H54 (cell line): ENCODE measurements at regions not wholly inside any gene's neighbourhood (a gene's known extent, or its start where the extent isn't known, plus 50 kb on each side); places are given as distances from the start of the nearest gene placed in this dataset.

Source experiments
- DNase-seq: peaks from one replicate; pipeline ENCODE4 v3.0.0; 2011; ENCODE audit warnings: low spot score, mixed read lengths; ENCODE audit not compliant: insufficient read length
- FAIRE-seq: peaks from 3 replicates; lab custom pipeline; 2011; peaks lifted over from hg19 to GRCh38; lab: Jason Lieb, UNC
- POLR2A ChIP-seq: IDR thresholded peaks from 2 replicates; pipeline ENCODE4 v1.6.1; 2011; ENCODE audit warnings: low read depth, mild to moderate bottlenecking, low read length

DNA sequence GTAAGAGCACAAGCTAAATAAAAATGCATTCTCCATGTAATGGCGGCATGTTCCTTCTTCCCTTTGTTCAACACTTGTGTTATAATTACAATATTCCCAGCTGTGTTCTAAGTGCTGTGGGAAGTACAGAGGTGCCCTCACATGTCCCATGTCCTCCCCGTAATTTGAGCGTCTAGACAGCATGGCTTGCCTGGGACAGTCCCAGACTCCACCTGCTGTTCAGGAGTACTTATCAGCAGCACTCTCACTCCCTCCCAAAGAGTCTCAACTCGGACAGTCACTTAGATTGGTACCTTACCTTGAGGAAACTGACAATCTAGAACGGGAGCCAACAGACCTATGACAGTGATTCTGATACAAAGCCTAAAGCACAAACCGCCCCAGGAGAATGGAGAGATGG lies 370.5 kb downstream of the EIPR1 start:
- FAIRE-seq: no peak
- DNase-seq: no peak
- TF ChIP-seq POLR2A: no peak

GRCh38 chr2:3005859-3006501 lies 371.6 kb downstream of the EIPR1 start:
- FAIRE-seq (no peak), DNase-seq (no peak)
- TF ChIP-seq POLR2A: no peak

DNA sequence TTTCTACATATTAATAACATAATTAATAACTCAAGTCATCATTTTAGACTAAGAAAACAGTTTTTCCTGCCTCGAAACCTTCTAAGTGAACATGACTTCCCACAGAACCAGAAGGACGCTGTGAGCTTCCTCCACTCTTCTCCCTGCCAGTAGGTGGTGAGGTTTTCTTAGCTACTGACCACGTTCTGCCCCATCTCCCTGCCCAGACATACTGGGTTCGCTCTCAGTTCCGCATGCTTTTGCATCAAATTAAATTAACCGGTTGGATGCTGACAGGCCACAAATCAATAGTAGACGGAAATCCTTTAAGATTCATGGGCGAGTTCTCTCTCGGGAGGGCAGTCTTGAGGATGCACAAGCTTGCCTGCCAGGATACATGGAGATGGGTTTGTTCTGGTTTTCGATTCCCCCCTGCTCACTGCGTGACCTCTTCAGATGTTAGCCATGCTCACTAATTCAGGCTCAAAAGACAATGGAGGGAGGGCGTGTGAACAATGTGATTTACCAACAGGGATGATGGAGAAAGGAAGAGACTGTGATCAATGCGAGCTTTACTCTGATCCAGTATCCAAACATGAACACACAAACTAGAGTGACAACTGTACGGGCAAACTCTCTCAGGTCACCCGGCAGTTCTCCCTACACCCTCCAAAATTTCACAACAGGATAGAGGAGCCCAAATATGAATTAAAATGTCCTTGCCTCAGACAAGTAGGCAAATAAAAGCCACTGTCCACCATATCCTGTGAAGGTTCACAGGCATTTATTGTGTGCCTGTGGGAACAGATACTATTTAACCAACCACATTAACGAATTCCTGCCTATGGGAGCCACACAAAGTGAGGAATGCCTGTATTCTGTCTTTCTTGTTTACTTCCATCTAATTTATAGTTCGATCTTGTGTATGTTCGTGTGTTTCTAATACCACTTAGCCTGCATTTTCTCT lies 375.7 kb downstream of the EIPR1 start:
- DNase-seq (no peak), FAIRE-seq (no peak)
- TF ChIP-seq POLR2A: no peak

DNA sequence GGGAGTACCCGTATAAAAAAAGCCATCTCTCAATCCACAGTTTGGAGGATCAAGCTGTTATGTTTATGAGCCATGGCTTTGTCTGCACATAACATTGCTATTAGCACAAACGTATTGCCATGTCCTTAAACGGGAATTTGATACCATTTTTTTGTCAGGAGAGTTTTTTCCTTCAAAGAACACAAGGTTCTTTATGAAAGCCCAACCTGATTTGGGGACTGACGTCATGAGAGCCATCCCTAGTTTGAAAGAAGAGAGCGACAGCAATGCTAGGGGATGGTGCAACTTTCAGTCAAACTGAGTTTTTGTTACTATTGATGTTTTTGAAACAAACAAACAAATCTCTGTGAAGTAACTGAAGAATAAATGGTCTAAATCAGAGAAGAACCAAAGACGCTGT lies 376.6 kb downstream of the EIPR1 start:
- DNase-seq: no peak
- no peak for TF ChIP-seq POLR2A
- no peak for FAIRE-seq

- no peak for TF ChIP-seq POLR2A
- no peak for FAIRE-seq
- DNase-seq: no peak
Measured at GRCh38 chr2:3000125-3000524, 377.5 kb downstream of the EIPR1 start.

DNA sequence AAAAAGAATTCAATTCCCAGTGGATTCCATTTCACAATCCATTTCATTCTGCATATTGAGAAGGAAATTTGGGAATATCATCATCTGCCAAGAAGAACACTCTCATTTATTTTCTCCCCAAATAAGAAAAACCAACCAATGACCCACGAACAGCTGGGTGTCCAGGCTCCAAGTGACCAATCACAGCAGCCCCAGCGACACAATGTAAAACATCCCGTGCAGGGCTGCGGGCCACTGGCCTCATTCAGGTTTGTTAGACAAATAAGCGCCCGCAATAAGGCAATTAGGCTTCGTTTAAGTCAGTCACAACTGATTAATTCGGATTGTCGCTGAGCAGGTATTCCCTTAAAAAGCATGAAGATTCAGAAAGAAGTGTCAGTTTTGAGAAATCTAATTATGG lies 378.6 kb downstream of the EIPR1 start:
- DNase-seq (no peak), FAIRE-seq (no peak)
- no peak for TF ChIP-seq POLR2A

GRCh38 chr2:2993172-2993692 lies 384.4 kb downstream of the EIPR1 start:
- no peak for DNase-seq
- no peak for FAIRE-seq
- TF ChIP-seq POLR2A: no peak

DNA sequence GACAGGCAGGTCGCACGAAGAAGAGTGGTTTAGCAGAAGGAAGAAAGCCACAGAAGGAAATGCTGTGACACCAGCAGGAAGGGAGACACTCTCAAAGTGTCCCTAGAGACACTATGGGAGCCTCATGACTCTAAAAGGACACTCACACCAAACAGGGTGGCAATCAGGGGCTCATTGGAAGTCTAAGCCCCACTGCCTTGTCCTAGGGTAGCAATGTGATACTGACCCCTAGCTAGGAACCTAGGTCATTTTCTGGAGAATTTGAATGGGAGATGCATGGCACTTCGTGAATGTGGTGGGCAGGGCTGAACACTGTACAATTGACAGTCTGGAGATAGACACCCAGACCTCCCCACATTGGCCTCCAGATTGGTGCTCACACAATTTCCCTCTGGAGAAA lies 385.0 kb downstream of the EIPR1 start:
- FAIRE-seq: no peak
- no peak for DNase-seq
- no peak for TF ChIP-seq POLR2A

DNA sequence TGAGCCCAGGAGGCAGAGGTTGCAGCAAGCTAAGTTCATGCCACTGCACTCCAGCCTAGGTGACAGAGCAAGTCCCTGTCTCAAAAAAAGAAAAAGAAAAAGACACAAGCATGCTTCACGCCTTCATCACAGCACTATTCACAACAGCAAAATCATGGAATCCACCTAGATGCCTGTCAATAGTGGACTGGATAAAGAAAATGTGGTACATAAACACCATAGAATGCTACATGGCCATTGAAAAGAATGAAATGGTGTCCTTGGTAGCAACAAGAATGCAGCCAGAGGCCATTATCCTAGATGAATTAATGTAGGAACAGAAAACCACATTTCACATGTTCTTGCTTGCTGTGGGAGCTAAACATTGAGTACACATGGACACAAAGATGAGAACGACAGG lies 392.6 kb downstream of the EIPR1 start:
- no peak for TF ChIP-seq POLR2A
- DNase-seq (no peak), FAIRE-seq (no peak)

DNA sequence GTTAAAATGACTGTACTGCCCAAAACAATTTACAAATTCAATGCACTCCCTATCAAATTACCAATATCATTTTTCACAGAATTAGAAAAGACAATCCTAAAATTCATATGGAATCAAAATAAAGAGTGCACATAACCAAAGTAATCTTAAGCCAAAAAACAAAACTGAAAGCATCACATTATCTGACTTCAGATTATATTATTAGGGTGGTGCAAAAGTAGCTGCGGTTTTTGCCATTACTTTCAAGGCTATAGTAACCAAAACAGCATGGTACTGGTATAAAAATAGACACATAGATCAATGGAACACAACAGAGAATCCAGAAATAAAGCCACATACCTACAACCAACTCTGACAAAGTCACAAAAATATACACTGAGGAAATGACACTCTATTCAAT lies 396.6 kb downstream of the EIPR1 start:
- no peak for TF ChIP-seq POLR2A
- FAIRE-seq (no peak), DNase-seq (no peak)

DNA sequence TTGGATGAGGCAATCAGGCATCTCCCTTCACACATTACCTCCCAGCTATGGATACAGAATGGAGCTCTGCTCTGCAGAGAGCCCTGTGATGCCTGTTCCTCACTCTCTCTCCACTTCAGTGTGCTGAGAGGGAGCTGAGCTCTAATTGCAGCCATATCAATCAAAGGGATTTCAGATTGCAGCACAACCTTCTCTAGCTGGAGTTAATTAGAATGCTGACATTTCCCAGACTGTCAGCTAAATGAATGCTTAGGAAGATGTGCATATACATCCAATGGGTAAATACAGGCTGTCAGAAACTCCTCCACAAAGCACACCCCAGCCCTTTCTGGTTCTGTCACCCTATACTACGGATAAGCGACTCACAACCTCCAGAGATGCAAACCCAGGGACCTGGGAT lies 402.6 kb downstream of the EIPR1 start:
- FAIRE-seq (no peak), DNase-seq (no peak)
- no peak for TF ChIP-seq POLR2A

DNA sequence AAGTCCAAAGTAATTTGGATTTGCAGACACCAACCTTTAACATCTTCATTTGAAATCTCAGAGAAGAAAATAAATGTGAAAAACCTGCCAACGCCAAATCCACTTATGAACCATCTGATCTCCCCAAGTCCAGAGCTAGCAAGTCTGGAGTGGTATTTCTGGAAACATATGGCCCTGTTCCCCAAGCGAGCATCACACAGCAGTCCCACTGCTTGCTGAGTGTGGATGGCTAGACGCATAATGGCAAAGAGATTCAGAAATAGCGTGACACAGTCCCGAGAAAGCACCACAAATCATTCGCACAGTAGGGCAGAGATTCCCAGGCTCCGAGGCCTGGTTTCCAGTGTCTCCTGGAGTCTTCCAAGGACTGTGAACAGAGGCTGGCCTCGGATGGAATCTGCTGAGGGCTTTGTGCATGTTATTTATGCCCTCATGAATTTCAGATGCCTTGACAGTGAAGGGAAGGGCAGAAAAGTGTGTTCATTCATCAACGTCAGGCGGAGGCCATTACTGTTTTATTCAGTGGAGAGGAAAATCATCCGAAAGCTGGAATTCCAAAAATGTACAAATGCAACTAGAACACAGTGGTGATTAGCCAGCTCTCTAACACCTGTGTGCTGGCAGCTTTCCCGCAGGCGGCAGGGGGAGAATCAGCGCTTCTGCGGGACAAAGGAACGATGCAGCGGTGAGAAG lies 417.0 kb downstream of the EIPR1 start:
- FAIRE-seq (no peak), DNase-seq (no peak)
- TF ChIP-seq POLR2A: no peak

- TF ChIP-seq POLR2A: no peak
- FAIRE-seq (no peak), DNase-seq (no peak)
Measured at GRCh38 chr2:2950403-2950952, 427.1 kb downstream of the EIPR1 start.

DNA sequence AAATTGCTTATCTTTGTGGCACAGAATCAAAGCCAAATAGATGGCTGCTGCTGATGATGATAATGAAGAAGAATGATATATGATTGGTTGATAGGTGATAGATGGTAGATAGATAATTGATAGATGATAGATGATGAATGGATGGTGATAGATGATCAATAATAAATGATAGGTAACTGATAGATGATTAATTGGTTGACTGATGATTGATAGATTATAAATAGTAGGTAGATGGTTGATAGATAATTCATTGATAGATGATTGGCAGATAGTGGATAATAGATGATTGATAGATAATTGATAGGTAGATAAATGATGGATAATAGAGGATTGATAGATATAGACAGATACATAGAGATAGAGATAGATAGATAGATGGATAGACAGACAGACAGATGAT lies 430.2 kb downstream of the EIPR1 start:
- FAIRE-seq (no peak), DNase-seq (no peak)
- TF ChIP-seq POLR2A: no peak

GRCh38 chr2:2942906-2943305 lies 434.7 kb downstream of the EIPR1 start:
- no peak for TF ChIP-seq POLR2A
- FAIRE-seq: no peak
- no peak for DNase-seq
